IMR-90 (cell line): ENCODE measurements at regions not wholly inside any gene's neighbourhood (a gene's known extent, or its start where the extent isn't known, plus 50 kb on each side); places are given as distances from the start of the nearest gene placed in this dataset.

Experiments used
- ATAC-seq: fragments of 200-7000 bp; cut with Tn5 transposase; 2 replicates; pipeline ENCODE4 v1.9.1; 2020; ENCODE audit warnings: low read depth, mild to moderate bottlenecking, moderate library complexity
- BruUV-seq: library from RNA; stranded (reverse); fragments of 400-500 nt; replicated peaks from 2 replicates; lab custom pipeline; 2021; lab: Mats Ljungman, UMichigan
- CTCF ChIA-PET: fragments of 300-600 bp; formaldehyde crosslinking; extraction: SDS; loops from one replicate; lab custom pipeline; 2021; ENCODE audit warnings: antibody characterized with exemption; lab: Yijun Ruan, JAX
- POLR2A ChIA-PET: fragments of 300-600 bp; sonication (Branson Sonifier 250); formaldehyde crosslinking; loops from one replicate; lab custom pipeline; 2022; ENCODE audit warnings: antibody characterized with exemption; ENCODE audit not compliant: unreplicated experiment; lab: Charles Lee
- DNase-seq: peaks from one replicate; pipeline ENCODE4 v3.0.0; 2013
- H2AFZ ChIP-seq: replicated peaks from 2 replicates; pipeline ENCODE3; 2013; ENCODE audit warnings: low read length, mild to moderate bottlenecking; ENCODE audit not compliant: poor library complexity
- H2AK5ac ChIP-seq: 2 replicates; pipeline ENCODE4 v1.6.1; 2013; ENCODE audit warnings: low read depth, low read length, inconsistent platforms
- H2AK9ac ChIP-seq: replicated peaks from 2 replicates; pipeline ENCODE3; 2013; ENCODE audit warnings: mild to moderate bottlenecking, low read depth, low read length, moderate library complexity; ENCODE audit not compliant: poor library complexity
- H2BK120ac ChIP-seq: 2 replicates; pipeline ENCODE4 v1.6.1; 2013; ENCODE audit warnings: low read depth, low read length, inconsistent platforms
- H2BK15ac ChIP-seq: 3 replicates; pipeline ENCODE4 v1.6.1; 2013; ENCODE audit warnings: low read depth, low read length, inconsistent platforms
- H2BK20ac ChIP-seq: 2 replicates; pipeline ENCODE4 v1.6.1; 2013; ENCODE audit warnings: low read depth, mild to moderate bottlenecking, inconsistent platforms, low read length, moderate library complexity
- H2BK5ac ChIP-seq: 2 replicates; pipeline ENCODE4 v1.6.1; 2013; ENCODE audit warnings: mild to moderate bottlenecking, low read depth, low read length, inconsistent platforms; ENCODE audit not compliant: poor library complexity, severe bottlenecking
- H3K14ac ChIP-seq: replicated peaks from 2 replicates; pipeline ENCODE4 v1.6.1; 2013; ENCODE audit warnings: low read depth, low read length, inconsistent platforms
- H3K18ac ChIP-seq: 2 replicates; pipeline ENCODE4 v1.6.1; 2013; ENCODE audit warnings: low read depth, low read length, control low read depth
- H3K23ac ChIP-seq: 2 replicates; pipeline ENCODE4 v1.6.1; 2013; ENCODE audit warnings: low read depth, low read length, inconsistent platforms
- H3K27ac ChIP-seq: 2 replicates; pipeline ENCODE4 v1.5.1; 2013; ENCODE audit warnings: mild to moderate bottlenecking, control low read depth, low read length; ENCODE audit not compliant: insufficient read depth
- H3K27me3 ChIP-seq: 2 replicates; pipeline ENCODE4 v1.6.1; 2013; ENCODE audit warnings: low read length; ENCODE audit not compliant: control insufficient read depth, insufficient read depth
- H3K36me3 ChIP-seq: 2 replicates; pipeline ENCODE4 v1.6.1; 2013; ENCODE audit warnings: low read length, mixed read lengths; ENCODE audit not compliant: control insufficient read depth, insufficient read depth
- H3K4ac ChIP-seq: 2 replicates; pipeline ENCODE4 v1.6.1; 2013; ENCODE audit warnings: low read depth, low read length, inconsistent platforms
- H3K4me1 ChIP-seq: 2 replicates; pipeline ENCODE4 v1.6.1; 2013; ENCODE audit warnings: low read length, mixed read lengths; ENCODE audit not compliant: control insufficient read depth, insufficient read depth
- H3K4me2 ChIP-seq: 2 replicates; pipeline ENCODE4 v1.6.1; 2013; ENCODE audit warnings: low read depth, mild to moderate bottlenecking, control low read depth, low read length, moderate library complexity
- H3K4me3 ChIP-seq: 2 replicates; pipeline ENCODE4 v1.5.1; 2013; ENCODE audit warnings: low read depth, mild to moderate bottlenecking, control low read depth, low read length, moderate library complexity; ENCODE audit not compliant: insufficient read depth
- H3K56ac ChIP-seq: 2 replicates; pipeline ENCODE4 v1.6.1; 2013; ENCODE audit warnings: low read length, inconsistent platforms; ENCODE audit not compliant: insufficient read depth; ENCODE audit errors: extremely low read depth
- H3K79me1 ChIP-seq, 2 experiments: 2 replicates each; pipeline ENCODE4 v1.6.1; 2013; ENCODE audit warnings: low read length in 2 of 2, inconsistent platforms in 1 of 2, low read depth in 1 of 2
- H3K9ac ChIP-seq: 2 replicates; pipeline ENCODE4 v1.6.1; 2013; ENCODE audit warnings: low read depth, low read length, control low read depth
- H3K9me1 ChIP-seq: 2 replicates; pipeline ENCODE4 v1.6.1; 2013; ENCODE audit warnings: low read length, inconsistent platforms; ENCODE audit not compliant: insufficient read depth
- H3K9me3 ChIP-seq: 2 replicates; pipeline ENCODE4 v1.6.1; 2013; ENCODE audit warnings: low read length; ENCODE audit not compliant: control insufficient read depth, insufficient read depth
- H4K20me1 ChIP-seq: 2 replicates; pipeline ENCODE4 v1.6.1; 2013; ENCODE audit warnings: low read length, inconsistent platforms; ENCODE audit not compliant: insufficient read depth
- H4K5ac ChIP-seq: 2 replicates; pipeline ENCODE4 v1.6.1; 2013; ENCODE audit warnings: mild to moderate bottlenecking, low read depth, low read length, control low read depth
- H4K8ac ChIP-seq, 2 experiments: 2 replicates each; pipeline ENCODE4 v1.6.1; 2013; ENCODE audit warnings: low read depth in 2 of 2, low read length in 2 of 2, control low read depth in 1 of 2, inconsistent platforms in 1 of 2
- H4K91ac ChIP-seq: 2 replicates; pipeline ENCODE4 v1.6.1; 2013; ENCODE audit warnings: low read depth, low read length, inconsistent platforms; ENCODE audit not compliant: insufficient read depth
- BHLHE40 ChIP-seq: fragments of 150-350 bp; IDR thresholded peaks from 2 replicates; pipeline ENCODE4 v1.6.1; 2016; ENCODE audit warnings: mild to moderate bottlenecking, low read depth, low read length
- CEBPB ChIP-seq: IDR thresholded peaks from 2 replicates; pipeline ENCODE4 v1.6.1; 2012; ENCODE audit warnings: low read depth, low read length, improper control_type of control experiment
- CHD1 ChIP-seq: IDR thresholded peaks from 2 replicates; pipeline ENCODE4 v1.6.1; 2012; ENCODE audit warnings: low read depth, low read length, improper control_type of control experiment
- FOS ChIP-seq: fragments of 150-350 bp; IDR thresholded peaks from 2 replicates; pipeline ENCODE4 v1.6.1; 2016; ENCODE audit warnings: low read depth, low read length
- MAFK ChIP-seq: IDR thresholded peaks from 2 replicates; pipeline ENCODE4 v1.6.1; 2012; ENCODE audit warnings: low read depth, low read length, improper control_type of control experiment
- MAZ ChIP-seq: IDR thresholded peaks from 2 replicates; pipeline ENCODE4 v1.6.1; 2012; ENCODE audit warnings: low read depth, mild to moderate bottlenecking, low read length, improper control_type of control experiment, moderate library complexity, borderline replicate concordance
- MXI1 ChIP-seq: IDR thresholded peaks from 2 replicates; pipeline ENCODE4 v1.6.1; 2012; ENCODE audit warnings: low read depth, mild to moderate bottlenecking, low read length, moderate library complexity, borderline replicate concordance
- NFE2L2 ChIP-seq: fragments of 150-350 bp; IDR thresholded peaks from 2 replicates; pipeline ENCODE4 v1.6.1; 2016; ENCODE audit warnings: low read depth, mild to moderate bottlenecking, low read length
- POLR2A ChIP-seq: IDR thresholded peaks from 2 replicates; pipeline ENCODE4 v1.6.1; 2012; ENCODE audit warnings: mild to moderate bottlenecking, low read depth, low read length
- RAD21 ChIP-seq: IDR thresholded peaks from 2 replicates; pipeline ENCODE4 v1.6.1; 2012; ENCODE audit warnings: low read length, improper control_type of control experiment
- RCOR1 ChIP-seq: IDR thresholded peaks from 2 replicates; pipeline ENCODE4 v1.6.1; 2012; ENCODE audit warnings: mild to moderate bottlenecking, low read length, improper control_type of control experiment; ENCODE audit not compliant: insufficient replicate concordance
- RFX5 ChIP-seq: IDR thresholded peaks from 2 replicates; pipeline ENCODE4 v1.8.0; 2012; ENCODE audit warnings: low read depth, mild to moderate bottlenecking, low read length, moderate library complexity
- SMC3 ChIP-seq: fragments of 150-350 bp; IDR thresholded peaks from 2 replicates; pipeline ENCODE4 v1.6.1; 2016; ENCODE audit warnings: low read depth, mild to moderate bottlenecking, antibody characterized with exemption, low read length, moderate library complexity
- USF2 ChIP-seq: fragments of 150-350 bp; IDR thresholded peaks from 2 replicates; pipeline ENCODE4 v1.6.1; 2017; ENCODE audit warnings: mild to moderate bottlenecking, antibody characterized with exemption, low read length, low read depth
- WGBS, 2 experiments: methylation state at CpG; one replicate each; pipeline versions ENCODE4 v1.1.5 to v1.1.7; 2013; ENCODE audit warnings: missing lambda C conversion rate in 2 of 2; ENCODE audit not compliant: insufficient read length in 1 of 2; ENCODE audit errors: extremely low coverage in 2 of 2; 5-methylcytosine and 5-hydroxymethylcytosine counted together
- dilution Hi-C: fragments of 300-500 bp; cut with HindIII; formaldehyde crosslinking; loops from one replicate; pipeline ENCODE4 v1.14.3; 2018; ENCODE audit warnings: low sequenced_read_pairs; ENCODE audit not compliant: unreplicated experiment
- in situ Hi-C: fragments of 300-500 bp; cut with MboI; formaldehyde crosslinking; loops from 3 replicates; pipeline ENCODE4 v1.14.3; 2019; ENCODE audit warnings: low sequenced_read_pairs, inconsistent platforms, mixed read lengths
- intact Hi-C: fragments of 100-400 bp; cut with micrococcal nuclease; formaldehyde crosslinking; loops from 2 replicates; pipeline ENCODE4 v1.10.0; 2022
- TF ChIP-seq, protein P1 (sequence below): conservative IDR thresholded peaks from 2 replicates; pipeline ENCODE4 v1.5.1; 2012; ENCODE audit warnings: mild to moderate bottlenecking, low read depth, low read length, improper control_type of control experiment
- TF ChIP-seq, protein P2 (sequence below): fragments of 150-350 bp; IDR thresholded peaks from 2 replicates; pipeline ENCODE4 v1.6.1; 2016; ENCODE audit warnings: low read depth, mild to moderate bottlenecking, low read length, moderate library complexity, borderline replicate concordance

DNA sequence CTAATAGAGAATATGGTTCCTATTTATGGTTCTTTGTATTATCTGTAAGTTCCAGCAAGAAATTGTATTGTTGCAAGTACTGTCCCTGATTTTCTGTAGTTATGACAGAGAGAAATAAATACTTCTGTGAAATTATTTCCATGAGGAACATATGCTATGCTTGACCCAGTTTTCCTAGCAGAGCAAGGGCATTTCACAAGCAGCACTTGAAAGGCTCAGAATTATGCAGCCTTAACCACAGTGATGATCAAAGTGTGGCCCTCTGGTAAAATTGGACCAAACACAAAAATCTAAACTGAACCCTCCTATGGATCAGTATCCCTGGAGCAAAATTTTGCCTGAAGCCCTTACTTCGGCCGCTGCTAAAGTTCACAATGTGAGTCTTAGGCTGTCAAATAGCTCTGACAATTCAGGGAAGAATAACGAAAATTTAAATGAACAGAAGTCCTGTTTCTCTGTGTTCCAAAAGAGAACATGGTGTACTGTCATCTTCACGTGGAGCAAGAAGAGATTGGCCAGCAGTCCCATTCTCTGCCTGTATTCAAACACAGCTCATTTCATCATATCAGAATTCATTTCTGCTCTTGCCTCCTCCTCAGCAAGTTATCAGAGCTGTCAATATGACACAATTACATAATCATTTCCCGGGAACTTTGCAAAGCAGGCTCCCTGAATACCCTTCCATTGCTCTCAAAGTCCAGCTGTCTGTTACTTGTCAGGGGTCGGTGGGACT, 471.9 kb downstream of the RPS29 start:
- H2BK5ac ChIP-seq, result no peak overlapping the region
- no peaks in the 10 kb centered on the region for H4K20me1 ChIP-seq
- H3K27me3 ChIP-seq, result no peaks in the 10 kb centered on the region
- no peak overlapping the region for H3K23ac ChIP-seq
- H3K18ac ChIP-seq, result no peak overlapping the region
- no peak overlapping the region for H3K9ac ChIP-seq
- no peak overlapping the region for H2BK20ac ChIP-seq
- no peak for ATAC-seq
- no peak overlapping the region for H3K56ac ChIP-seq
- H3K79me1 ChIP-seq, result no peaks in the 10 kb centered on the region
- WGBS, 2 experiments, result 46% methylated on average over 3 of the region's 6 CpGs; no CpG with 5 or more reads in 1 of the 2 experiments
- H3K14ac ChIP-seq, result no peak overlapping the region
- H3K36me3 ChIP-seq, result no peaks in the 10 kb centered on the region
- H3K27ac ChIP-seq, result no peak overlapping the region
- H2AFZ ChIP-seq, result no peak overlapping the region
- POLR2A ChIA-PET, result no interaction called here
- H3K9me1 ChIP-seq, result no peaks in the 10 kb centered on the region
- no peak overlapping the region for H3K4ac ChIP-seq
- H3K4me1 ChIP-seq, result no peaks in the 10 kb centered on the region
- H3K4me3 ChIP-seq, result no peak overlapping the region
- no peak overlapping the region for H2BK120ac ChIP-seq
- no peak for DNase-seq
- no peak overlapping the region for H2AK9ac ChIP-seq
- H3K4me2 ChIP-seq, result no peak overlapping the region
- intact Hi-C loops (no loop called here), in situ Hi-C loops (no loop called here), dilution Hi-C loops (no loop called here)
- no TSS peak for BruUV-seq
- no peak overlapping the region for H2BK15ac ChIP-seq
- TF ChIP-seq FOS (no peak), RCOR1 (no peak), MAFK (no peak), SMC3 (no peak), RAD21 (no peak), CEBPB (no peak), BHLHE40 (no peak), CHD1 (no peak), MXI1 (no peak), RFX5 (no peak), USF2 (no peak), MAZ (no peak), POLR2A (no peak), NFE2L2 (no peak)
- TF ChIP-seq, protein P1, sequence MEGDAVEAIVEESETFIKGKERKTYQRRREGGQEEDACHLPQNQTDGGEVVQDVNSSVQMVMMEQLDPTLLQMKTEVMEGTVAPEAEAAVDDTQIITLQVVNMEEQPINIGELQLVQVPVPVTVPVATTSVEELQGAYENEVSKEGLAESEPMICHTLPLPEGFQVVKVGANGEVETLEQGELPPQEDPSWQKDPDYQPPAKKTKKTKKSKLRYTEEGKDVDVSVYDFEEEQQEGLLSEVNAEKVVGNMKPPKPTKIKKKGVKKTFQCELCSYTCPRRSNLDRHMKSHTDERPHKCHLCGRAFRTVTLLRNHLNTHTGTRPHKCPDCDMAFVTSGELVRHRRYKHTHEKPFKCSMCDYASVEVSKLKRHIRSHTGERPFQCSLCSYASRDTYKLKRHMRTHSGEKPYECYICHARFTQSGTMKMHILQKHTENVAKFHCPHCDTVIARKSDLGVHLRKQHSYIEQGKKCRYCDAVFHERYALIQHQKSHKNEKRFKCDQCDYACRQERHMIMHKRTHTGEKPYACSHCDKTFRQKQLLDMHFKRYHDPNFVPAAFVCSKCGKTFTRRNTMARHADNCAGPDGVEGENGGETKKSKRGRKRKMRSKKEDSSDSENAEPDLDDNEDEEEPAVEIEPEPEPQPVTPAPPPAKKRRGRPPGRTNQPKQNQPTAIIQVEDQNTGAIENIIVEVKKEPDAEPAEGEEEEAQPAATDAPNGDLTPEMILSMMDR, result no peak
- TF ChIP-seq, protein P2, sequence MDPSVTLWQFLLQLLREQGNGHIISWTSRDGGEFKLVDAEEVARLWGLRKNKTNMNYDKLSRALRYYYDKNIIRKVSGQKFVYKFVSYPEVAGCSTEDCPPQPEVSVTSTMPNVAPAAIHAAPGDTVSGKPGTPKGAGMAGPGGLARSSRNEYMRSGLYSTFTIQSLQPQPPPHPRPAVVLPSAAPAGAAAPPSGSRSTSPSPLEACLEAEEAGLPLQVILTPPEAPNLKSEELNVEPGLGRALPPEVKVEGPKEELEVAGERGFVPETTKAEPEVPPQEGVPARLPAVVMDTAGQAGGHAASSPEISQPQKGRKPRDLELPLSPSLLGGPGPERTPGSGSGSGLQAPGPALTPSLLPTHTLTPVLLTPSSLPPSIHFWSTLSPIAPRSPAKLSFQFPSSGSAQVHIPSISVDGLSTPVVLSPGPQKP, result no peak
- H4K5ac ChIP-seq, result no peak overlapping the region
- no peak overlapping the region for H4K8ac ChIP-seq
- peaks cover 2% of the 10 kb centered on the region; the same call in 1 of the 2 replicates for H3K9me3 ChIP-seq
- CTCF ChIA-PET, result no interaction called here
- H4K91ac ChIP-seq, result no peak overlapping the region
- H2AK5ac ChIP-seq, result no peak overlapping the region
